ENCODE measurements at regions not wholly inside any gene's neighbourhood (a gene's known extent, or its start where the extent isn't known, plus 50 kb on each side); places are given as distances from the start of the nearest gene placed in this dataset.
"Not testable (repeated sequence)": the region's sequence is repeated elsewhere in the genome, so short reads cannot be mapped to it uniquely, and the experiment has no call there.

GRCh38 chr5:158272409-158272808 is 413.5 kb upstream of the CLINT1 start:
- DNase-seq (ENCODE audit: low read depth in 2 of 2, low spot score in 1 of 2), result no peak

GRCh38 chr5:158270996-158271554 is 412.1 kb upstream of the CLINT1 start:
- no peak for DNase-seq (ENCODE audit: low read depth in 2 of 2, low spot score in 1 of 2)

- no peak for DNase-seq (ENCODE audit: low read depth in 2 of 2, low spot score in 1 of 2)
Measured at GRCh38 chr5:158268286-158268685, 409.3 kb upstream of the CLINT1 start.

GRCh38 chr5:158267228-158267627 is 408.3 kb upstream of the CLINT1 start:
- DNase-seq (ENCODE audit: low read depth in 2 of 2, low spot score in 1 of 2), result no peak

- DNase-seq (ENCODE audit: low read depth in 2 of 2, low spot score in 1 of 2), result no peak
Measured at GRCh38 chr5:158265931-158266700, 407.2 kb upstream of the CLINT1 start.

GRCh38 chr5:158265346-158265745 is 406.4 kb upstream of the CLINT1 start:
- DNase-seq (ENCODE audit: low read depth in 2 of 2, low spot score in 1 of 2), result no peak

- DNase-seq (ENCODE audit: low read depth in 2 of 2, low spot score in 1 of 2), result no peak
Measured at GRCh38 chr5:158264264-158264663, 405.3 kb upstream of the CLINT1 start.

GRCh38 chr5:158261674-158262367 is 402.9 kb upstream of the CLINT1 start:
- DNase-seq (ENCODE audit: low read depth in 2 of 2, low spot score in 1 of 2), result no peak

GRCh38 chr5:158256096-158256495 is 397.2 kb upstream of the CLINT1 start:
- DNase-seq (ENCODE audit: low read depth in 2 of 2, low spot score in 1 of 2), result no peak

- no peak for DNase-seq (ENCODE audit: low read depth in 2 of 2, low spot score in 1 of 2)
Measured at GRCh38 chr5:158255609-158256008, 396.7 kb upstream of the CLINT1 start.

- no peak for DNase-seq (ENCODE audit: low read depth in 2 of 2, low spot score in 1 of 2)
Measured at GRCh38 chr5:158246661-158247060, 387.7 kb upstream of the CLINT1 start.

- DNase-seq (ENCODE audit: low read depth in 2 of 2, low spot score in 1 of 2), result no peak
Measured at GRCh38 chr5:158245513-158245912, 386.6 kb upstream of the CLINT1 start.

GRCh38 chr5:158244882-158245281 is 385.9 kb upstream of the CLINT1 start:
- no peak for DNase-seq (ENCODE audit: low read depth in 2 of 2, low spot score in 1 of 2)

GRCh38 chr5:158236511-158237335 is 377.8 kb upstream of the CLINT1 start:
- no peak for DNase-seq (ENCODE audit: low read depth in 2 of 2, low spot score in 1 of 2)

GRCh38 chr5:158235159-158235547 is 376.2 kb upstream of the CLINT1 start:
- no peak for DNase-seq (ENCODE audit: low read depth in 2 of 2, low spot score in 1 of 2)

- DNase-seq (ENCODE audit: low read depth in 2 of 2, low spot score in 1 of 2), result no peak
Measured at GRCh38 chr5:158234323-158235158, 375.6 kb upstream of the CLINT1 start.

- DNase-seq (ENCODE audit: low read depth in 2 of 2, low spot score in 1 of 2), result no peak
Measured at GRCh38 chr5:158233735-158234322, 374.9 kb upstream of the CLINT1 start.

- not testable (repeated sequence) for DNase-seq (ENCODE audit: low read depth in 2 of 2, low spot score in 1 of 2)
Measured at GRCh38 chr5:158227314-158227713, 368.4 kb upstream of the CLINT1 start.

GRCh38 chr5:158226496-158226895 is 367.6 kb upstream of the CLINT1 start:
- DNase-seq (ENCODE audit: low read depth in 2 of 2, low spot score in 1 of 2), result no peak

- no peak for DNase-seq (ENCODE audit: low read depth in 2 of 2, low spot score in 1 of 2)
Measured at GRCh38 chr5:158224253-158224652, 365.3 kb upstream of the CLINT1 start.
